ENCODE measurements at regions not wholly inside any gene's neighbourhood (a gene's known extent, or its start where the extent isn't known, plus 50 kb on each side); places are given as distances from the start of the nearest gene placed in this dataset.
A peak's percentile ranks its signal among the peaks of the same experiment; 100 is the strongest.

GRCh38 chr2:43032213-43033015, 194.0 kb downstream of the ZFP36L2 start:
- peak; percentile 41 for DNase-seq

- no peak for DNase-seq
Observed at GRCh38 chr2:43031471-43032212, 194.8 kb downstream of the ZFP36L2 start.

GRCh38 chr2:43030551-43031307, 195.7 kb downstream of the ZFP36L2 start:
- no peak for DNase-seq

DNA sequence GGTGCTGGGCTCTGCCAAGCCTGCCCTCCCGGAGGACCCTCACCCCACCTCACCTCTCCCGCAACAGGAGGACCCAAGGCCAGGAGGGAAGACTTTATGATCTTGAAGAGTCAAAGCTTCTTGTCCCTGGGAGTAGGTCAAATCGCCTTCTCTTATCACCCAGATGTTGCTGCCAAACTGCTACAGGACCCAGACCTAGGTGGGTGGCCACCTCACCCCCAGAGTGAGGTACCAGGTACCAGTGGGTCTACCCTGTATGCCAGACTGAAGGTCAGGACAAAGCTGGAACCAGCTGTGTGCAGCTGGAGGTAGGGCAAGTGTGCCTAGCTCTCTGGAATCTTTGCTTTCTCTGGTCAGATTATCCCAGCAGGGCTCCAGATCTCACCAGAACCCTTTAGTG, 197.2 kb downstream of the ZFP36L2 start:
- no peak for DNase-seq

- no peak for DNase-seq
Observed at GRCh38 chr2:43028188-43028587, 198.2 kb downstream of the ZFP36L2 start.

DNA sequence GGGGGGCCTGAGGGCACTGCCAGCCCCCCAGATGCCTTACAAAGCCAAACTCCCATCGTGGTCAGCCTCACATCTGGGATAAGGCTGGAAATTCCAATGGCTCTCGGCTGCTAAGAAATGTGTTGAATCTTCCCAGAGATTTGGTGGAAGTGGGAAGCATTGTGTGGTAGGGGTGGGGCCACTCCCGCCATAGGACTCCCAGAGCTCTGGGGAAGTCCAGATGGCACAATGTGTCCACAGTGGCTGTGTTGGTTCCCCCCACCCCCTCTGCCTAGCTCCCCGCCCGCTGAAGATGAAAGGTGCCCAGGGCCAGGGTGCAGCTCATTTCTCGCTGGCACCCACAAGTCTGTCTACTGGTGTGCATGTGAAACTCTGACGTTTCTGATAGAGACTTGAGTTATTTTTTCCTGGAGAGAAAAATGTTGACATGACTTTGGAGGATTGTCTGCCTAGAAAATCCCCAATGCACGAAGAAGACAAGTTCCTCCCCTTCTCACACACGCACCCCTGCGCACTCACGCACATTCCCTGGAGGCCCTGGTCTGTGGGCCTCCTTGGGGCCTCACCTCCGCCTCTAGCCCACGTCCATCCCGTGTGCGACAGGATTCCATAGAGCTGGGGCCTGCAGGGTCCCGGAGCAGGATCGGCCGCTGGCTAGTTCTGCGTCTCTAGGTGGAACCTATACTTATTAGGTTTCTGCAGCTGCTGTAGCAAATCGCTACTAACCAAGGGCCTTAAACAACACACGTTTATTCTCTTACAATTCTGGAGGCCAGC, 199.1 kb downstream of the ZFP36L2 start:
- peak; percentile 74 for DNase-seq

- DNase-seq: peak; percentile 63
Observed at GRCh38 chr2:43026426-43027096, 199.8 kb downstream of the ZFP36L2 start.

- peak; percentile 34 for DNase-seq
Observed at GRCh38 chr2:43025709-43026295, 200.6 kb downstream of the ZFP36L2 start.

GRCh38 chr2:43024515-43025011, 201.8 kb downstream of the ZFP36L2 start:
- DNase-seq: peak; percentile 56

DNA sequence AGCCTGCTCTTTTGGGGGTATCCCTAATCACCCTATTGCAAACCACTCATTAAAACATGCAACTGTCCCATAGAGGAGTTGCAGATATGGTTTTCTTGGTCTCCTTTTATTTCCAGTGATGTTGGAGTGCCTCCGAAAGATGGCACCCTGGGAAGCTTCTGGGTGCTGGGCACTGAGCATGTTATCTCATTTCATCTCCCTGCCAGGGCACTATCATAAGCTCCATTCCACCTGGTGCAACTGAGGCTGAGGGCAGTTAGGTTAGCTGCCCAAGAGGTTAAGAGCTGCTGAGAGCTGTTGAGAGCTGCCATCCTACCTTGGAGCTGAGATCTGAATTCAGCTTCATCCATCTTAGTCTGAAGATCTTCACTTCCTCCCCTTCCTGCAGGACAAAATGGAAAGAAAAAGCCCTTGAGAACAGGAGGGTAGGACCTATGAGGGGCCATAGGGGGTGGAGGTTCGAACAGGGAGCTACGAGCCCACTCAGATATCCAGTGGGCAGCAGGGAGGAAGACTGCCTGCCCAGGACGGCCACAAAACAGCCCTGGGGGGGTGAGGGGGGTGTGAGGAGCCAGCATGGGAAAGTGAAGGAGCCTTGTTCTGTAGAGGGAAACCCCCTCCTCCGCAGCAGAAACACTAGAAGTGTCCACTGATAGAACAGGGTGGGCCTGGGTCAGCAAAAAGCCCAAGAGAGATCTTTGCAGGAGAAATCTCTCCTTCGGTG, 202.5 kb downstream of the ZFP36L2 start:
- DNase-seq: no peak

- no peak for DNase-seq
Observed at GRCh38 chr2:43022896-43023295, 203.5 kb downstream of the ZFP36L2 start.

DNA sequence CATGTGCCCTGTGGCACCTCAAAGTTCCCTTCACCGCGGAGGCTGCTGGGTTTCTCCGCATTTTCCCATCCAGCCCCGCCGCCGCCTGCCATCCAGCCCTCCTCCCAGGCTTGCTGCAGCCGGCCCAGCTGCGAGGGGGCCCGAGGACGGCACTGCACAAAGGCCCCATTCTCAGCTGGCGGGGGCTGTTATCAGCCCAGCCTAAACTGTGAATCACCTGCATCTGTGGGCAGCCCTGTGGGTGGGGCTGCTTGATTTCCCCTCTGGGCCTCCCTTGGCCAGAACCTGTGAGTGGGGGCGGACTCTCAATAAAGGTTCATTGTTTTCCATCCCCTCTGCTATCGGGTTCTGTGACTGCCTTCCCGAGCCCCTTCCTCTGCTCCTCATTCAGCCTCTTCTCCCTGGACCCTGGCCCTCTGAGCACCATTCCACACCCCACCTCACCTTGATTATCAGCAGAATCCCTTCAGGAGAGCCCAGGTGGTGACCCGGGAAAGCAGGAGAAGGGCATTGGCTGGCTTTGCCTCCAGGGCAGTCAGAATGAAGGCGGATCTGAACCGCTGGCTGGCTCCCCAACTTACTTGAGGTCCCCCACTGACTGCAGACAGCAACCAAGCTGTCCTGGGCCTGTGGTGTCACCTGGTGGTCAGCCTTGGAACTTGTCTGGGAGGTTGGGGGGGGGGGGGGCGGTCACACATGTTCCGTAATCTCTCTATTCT, 204.5 kb downstream of the ZFP36L2 start:
- no peak for DNase-seq

- no peak for DNase-seq
Observed at GRCh38 chr2:43020990-43021669, 205.3 kb downstream of the ZFP36L2 start.

GRCh38 chr2:43020296-43020695, 206.1 kb downstream of the ZFP36L2 start:
- no peak for DNase-seq

- DNase-seq: no peak
Observed at GRCh38 chr2:43019536-43020183, 206.7 kb downstream of the ZFP36L2 start.

- no peak for DNase-seq
Observed at GRCh38 chr2:43019025-43019367, 207.4 kb downstream of the ZFP36L2 start.

DNA sequence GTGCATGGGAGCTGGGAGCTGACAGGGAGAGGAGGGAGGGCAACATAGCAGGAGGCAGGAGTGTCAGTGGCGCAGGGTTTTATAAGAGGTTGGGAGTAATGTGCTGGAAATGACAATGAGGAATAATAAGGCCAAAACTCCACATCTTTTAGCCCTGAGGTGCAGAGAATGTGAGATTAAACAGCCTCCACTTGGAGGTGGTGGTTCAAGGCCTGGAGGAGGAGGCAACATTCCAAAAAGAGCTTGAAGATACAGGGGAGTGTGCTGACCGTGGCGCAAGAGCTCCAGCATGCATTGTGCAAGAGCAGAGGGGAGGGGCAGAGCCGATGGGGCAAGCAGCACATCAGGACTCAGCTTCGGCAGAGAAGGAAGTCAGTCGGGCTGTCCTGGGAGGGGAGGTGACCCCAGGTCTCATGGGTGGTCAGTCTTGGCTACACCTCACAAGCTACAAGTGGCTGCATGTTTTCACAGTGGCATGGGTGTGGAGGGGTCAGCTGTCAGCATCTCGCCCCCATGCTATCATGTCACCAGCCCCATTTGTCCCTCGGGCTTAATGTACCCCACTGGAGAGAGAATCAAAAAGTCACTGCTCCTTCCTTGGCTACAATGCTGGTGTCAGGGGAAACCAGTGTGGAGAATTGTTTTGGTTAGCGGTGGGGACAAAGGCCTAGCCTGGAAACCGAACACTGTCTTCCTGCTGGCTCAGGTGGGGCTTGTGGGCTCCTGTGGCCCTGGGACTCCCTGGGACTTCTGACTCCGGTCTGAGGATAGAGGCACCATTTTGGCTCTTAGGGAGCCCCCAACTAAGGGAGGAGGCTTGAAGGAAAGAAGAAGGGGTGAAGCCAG, 208.0 kb downstream of the ZFP36L2 start:
- DNase-seq: no peak

All from skin of body (tissue), 1 donor.